GM12892 (cell line): ENCODE measurements at regions not wholly inside any gene's neighbourhood (a gene's known extent, or its start where the extent isn't known, plus 50 kb on each side); places are given as distances from the start of the nearest gene placed in this dataset.
"Not testable (repeated sequence)": the region's sequence is repeated elsewhere in the genome, so short reads cannot be mapped to it uniquely, and the experiment has no call there.

Experiments used
- POLR2AphosphoS5 ChIP-seq: IDR thresholded peaks from 2 replicates; pipeline ENCODE4 v1.6.1; 2011; ENCODE audit warnings: low read depth, low read length, control low read depth
- TAF1 ChIP-seq: IDR thresholded peaks from 2 replicates; pipeline ENCODE4 v1.6.1; 2011; ENCODE audit warnings: low read depth, mild to moderate bottlenecking, control low read depth, low read length, borderline replicate concordance

DNA sequence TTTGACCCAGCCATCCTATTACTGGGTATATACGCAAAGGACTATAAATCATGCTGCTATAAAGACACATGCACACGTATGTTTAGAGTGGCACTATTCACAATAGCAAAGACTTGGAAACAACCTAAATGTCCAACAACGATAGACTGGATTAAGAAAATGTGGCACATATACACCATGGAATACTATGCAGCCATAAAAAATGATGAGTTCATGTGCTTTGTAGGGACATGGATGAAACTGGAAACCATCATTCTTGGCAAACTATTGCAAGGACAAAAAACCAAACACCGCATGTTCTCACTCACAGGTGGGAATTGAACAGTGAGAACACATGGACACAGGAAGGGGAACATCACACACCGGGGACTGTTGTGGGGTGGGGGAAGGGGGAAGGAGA, 117.1 kb upstream of the ECI2 start:
- not testable (repeated sequence) for TF ChIP-seq POLR2AphosphoS5, TAF1
